Endothelial cell of umbilical vein (primary cell): ENCODE measurements at regions not wholly inside any gene's neighbourhood (a gene's known extent, or its start where the extent isn't known, plus 50 kb on each side); places are given as distances from the start of the nearest gene placed in this dataset.

Experiments used
- BruUV-seq: library from RNA; stranded (reverse); fragments of 400-500 nt; replicated peaks from 2 replicates; lab custom pipeline; 2021; lab: Mats Ljungman, UMichigan
- CTCF ChIA-PET: fragments of 300-600, 350-600 bp; sonication (Branson Sonifier 250); formaldehyde crosslinking; loops from one replicate; lab custom pipeline; 2021; ENCODE audit warnings: antibody characterized with exemption, inconsistent platforms; lab: Charles Lee
- POLR2A ChIA-PET: fragments of 300-600, 350-600 bp; sonication (Branson Sonifier 250); formaldehyde crosslinking; loops from one replicate; lab custom pipeline; 2021; ENCODE audit warnings: antibody characterized with exemption, inconsistent platforms; lab: Charles Lee
- DNase-seq: peaks from one replicate; pipeline ENCODE4 v3.0.0-alpha.2; 2011; ENCODE audit warnings: low read depth, low spot score
- FAIRE-seq: peaks from 2 replicates; lab custom pipeline; 2011; peaks lifted over from hg19 to GRCh38; lab: Jason Lieb, UNC
- H2AFZ ChIP-seq: 2 replicates; pipeline ENCODE4 v1.6.0; 2012; ENCODE audit warnings: low read depth, low read length, control low read depth, inconsistent platforms
- H3K27ac ChIP-seq: 2 replicates; pipeline ENCODE4 v1.5.1; 2011; ENCODE audit warnings: low read depth, mild to moderate bottlenecking, control low read depth, low read length, moderate library complexity; ENCODE audit not compliant: insufficient read depth
- H3K27me3 ChIP-seq, 2 experiments: 2 replicates each; pipeline versions ENCODE4 v1.6.0 to v1.6.1; 2011; ENCODE audit warnings: low read length in 2 of 2, mixed read lengths in 1 of 2; ENCODE audit not compliant: control insufficient read depth in 2 of 2, insufficient read depth in 2 of 2
- H3K36me3 ChIP-seq, 2 experiments: 2 replicates in 1 of 2; 3 replicates in 1 of 2; pipeline ENCODE4 v1.5.1; 2011; ENCODE audit warnings: low read length in 2 of 2, mild to moderate bottlenecking in 1 of 2, moderate library complexity in 1 of 2; ENCODE audit not compliant: control insufficient read depth in 2 of 2, insufficient read depth in 2 of 2; ENCODE audit errors: extremely low read depth in 1 of 2
- H3K4me1 ChIP-seq: 3 replicates; pipeline ENCODE4 v1.5.1; 2011; ENCODE audit warnings: mild to moderate bottlenecking, low read length; ENCODE audit not compliant: control insufficient read depth, insufficient read depth; ENCODE audit errors: extremely low read depth
- H3K4me2 ChIP-seq: 2 replicates; pipeline ENCODE4 v1.6.1; 2011; ENCODE audit warnings: low read length, control low read depth, mixed read lengths; ENCODE audit not compliant: insufficient read depth
- H3K4me3 ChIP-seq, 3 experiments: fragments of 200-600 bp in 1 of 3; sonication (generic), shearing (Covaris generic) in 1 of 3; replicated peaks in 1 of 3; 2 replicates each; pipeline ENCODE4 v1.5.1; 2011 to 2016; ENCODE audit warnings: control low read depth in 3 of 3, low read length in 3 of 3, mild to moderate bottlenecking in 2 of 3, inconsistent platforms in 1 of 3, low read depth in 1 of 3, moderate library complexity in 1 of 3; ENCODE audit not compliant: insufficient read depth in 1 of 3
- H3K79me2 ChIP-seq: 2 replicates; pipeline ENCODE4 v1.6.0; 2012; ENCODE audit warnings: low read length, inconsistent platforms; ENCODE audit not compliant: control insufficient read depth, insufficient read depth
- H3K9ac ChIP-seq: replicated peaks from 2 replicates; pipeline ENCODE3; 2011; ENCODE audit warnings: low read length, control low read depth; ENCODE audit not compliant: insufficient read depth; ENCODE audit errors: extremely low read depth
- H3K9me1 ChIP-seq: replicated peaks from 3 replicates; pipeline ENCODE4 v1.6.0; 2011; ENCODE audit warnings: mild to moderate bottlenecking, low read length; ENCODE audit not compliant: control insufficient read depth, insufficient read depth; ENCODE audit errors: extremely low read depth
- H3K9me3 ChIP-seq: replicated peaks from 2 replicates; pipeline ENCODE4 v1.5.1; 2012; ENCODE audit warnings: low read length, inconsistent platforms; ENCODE audit not compliant: control insufficient read depth, insufficient read depth
- H4K20me1 ChIP-seq: replicated peaks from 2 replicates; pipeline ENCODE3; 2011; ENCODE audit warnings: mild to moderate bottlenecking, low read length; ENCODE audit not compliant: control insufficient read depth, insufficient read depth; ENCODE audit errors: extremely low read depth
- EZH2 ChIP-seq: IDR thresholded peaks from 2 replicates; pipeline ENCODE4 v1.6.1; 2012; ENCODE audit warnings: borderline replicate concordance, low read depth, mild to moderate bottlenecking, moderate library complexity, low read length, inconsistent platforms; ENCODE audit not compliant: severe bottlenecking
- FOS ChIP-seq: IDR thresholded peaks from 2 replicates; pipeline ENCODE4 v1.6.1; 2011; ENCODE audit warnings: mild to moderate bottlenecking, low read length, moderate library complexity, borderline replicate concordance; ENCODE audit not compliant: insufficient read depth
- GATA2 ChIP-seq: IDR thresholded peaks from 2 replicates; pipeline ENCODE4 v1.7.0; 2011; ENCODE audit warnings: low read depth, mild to moderate bottlenecking, moderate library complexity, mixed read lengths, low read length; ENCODE audit not compliant: insufficient read length, insufficient read depth
- JUN ChIP-seq: IDR thresholded peaks from 2 replicates; pipeline ENCODE4 v1.6.1; 2011; ENCODE audit warnings: borderline replicate concordance, low read depth; ENCODE audit not compliant: insufficient read length, insufficient read depth
- MYC ChIP-seq: IDR thresholded peaks from one replicate; pipeline ENCODE4 v1.6.1; 2011; ENCODE audit warnings: mild to moderate bottlenecking, low read depth, low read length
- POLR2A ChIP-seq: IDR thresholded peaks from 2 replicates; pipeline ENCODE4 v1.6.1; 2012; ENCODE audit warnings: low read depth, mild to moderate bottlenecking, control low read depth, low read length
- POLR2AphosphoS5 ChIP-seq: IDR thresholded peaks from 2 replicates; pipeline ENCODE4 v1.6.1; 2012; ENCODE audit warnings: low read depth, mild to moderate bottlenecking, control low read depth, low read length, moderate library complexity; ENCODE audit not compliant: insufficient read depth
- dilution Hi-C: fragments of 300-500 bp; cut with MboI; formaldehyde crosslinking; loops from one replicate; pipeline ENCODE4 v1.15.0; 2019; ENCODE audit warnings: low sequenced_read_pairs; ENCODE audit not compliant: extremely low pct_ligation_motif_present
- intact Hi-C: fragments of 100-400 bp; cut with micrococcal nuclease; formaldehyde crosslinking; loops from one replicate; pipeline ENCODE4 v1.10.0; 2022
- TF ChIP-seq, protein P1 (sequence below), 2 donors: IDR thresholded peaks; 1 replicate in 1 of 2; 2 replicates in 1 of 2; pipeline ENCODE4 v1.5.1; 2011; ENCODE audit warnings: low read length in 2 of 2, mild to moderate bottlenecking in 2 of 2, moderate library complexity in 2 of 2, control low read depth in 1 of 2, inconsistent platforms in 1 of 2, low read depth in 1 of 2; ENCODE audit not compliant: insufficient read depth in 1 of 2; ENCODE audit errors: extremely low read depth in 1 of 2
- TF ChIP-seq, protein P2 (sequence below): IDR thresholded peaks from 2 replicates; pipeline ENCODE4 v1.6.1; 2011; ENCODE audit not compliant: insufficient read depth, insufficient read length

DNA sequence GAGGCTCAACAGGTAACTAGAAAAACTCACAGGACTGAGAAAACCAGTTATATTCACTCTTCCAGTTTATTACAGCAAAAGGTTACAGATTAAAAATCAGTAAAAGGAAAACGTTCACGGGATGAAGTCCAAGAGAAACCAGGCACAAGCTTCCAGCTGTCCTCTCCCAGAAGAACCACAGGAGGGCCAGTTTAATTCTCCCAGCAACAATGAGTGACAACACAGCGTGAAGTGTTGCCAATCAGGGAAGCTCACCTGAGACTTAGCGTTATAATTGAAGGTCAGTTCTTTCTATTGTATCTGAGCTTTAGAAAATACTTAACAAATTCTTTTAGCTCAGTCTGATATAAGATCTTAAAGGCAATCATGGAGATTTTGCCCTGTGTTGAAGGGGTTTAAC, 65.2 kb upstream of the TNR start:
- Histone ChIP-seq H3K9me1 (no peaks in the 10 kb centered on the region), H3K27me3 (no peaks in the 10 kb centered on the region), H3K4me1 (no peaks in the 10 kb centered on the region), H3K79me2 (no peaks in the 10 kb centered on the region), H3K36me3 (no peaks in the 10 kb centered on the region), H3K9me3 (no peaks in the 10 kb centered on the region), H3K27ac (no peak overlapping the region), H4K20me1 (no peaks in the 10 kb centered on the region), H2AFZ (no peak overlapping the region), H3K4me2 (no peak overlapping the region), H3K4me3 (no peak overlapping the region), H3K9ac (no peak overlapping the region)
- ChIA-PET POLR2A (no interaction called here), CTCF (interaction anchor here (1.1 kb wide), 1 partner anchor 63 kb away, joined by 3 read pairs; no protein-coding TSS in a partner anchor)
- dilution Hi-C loops (no loop called here), intact Hi-C loops (no loop called here)
- DNase-seq (no peak), FAIRE-seq (no peak)
- TF ChIP-seq, protein P1, sequence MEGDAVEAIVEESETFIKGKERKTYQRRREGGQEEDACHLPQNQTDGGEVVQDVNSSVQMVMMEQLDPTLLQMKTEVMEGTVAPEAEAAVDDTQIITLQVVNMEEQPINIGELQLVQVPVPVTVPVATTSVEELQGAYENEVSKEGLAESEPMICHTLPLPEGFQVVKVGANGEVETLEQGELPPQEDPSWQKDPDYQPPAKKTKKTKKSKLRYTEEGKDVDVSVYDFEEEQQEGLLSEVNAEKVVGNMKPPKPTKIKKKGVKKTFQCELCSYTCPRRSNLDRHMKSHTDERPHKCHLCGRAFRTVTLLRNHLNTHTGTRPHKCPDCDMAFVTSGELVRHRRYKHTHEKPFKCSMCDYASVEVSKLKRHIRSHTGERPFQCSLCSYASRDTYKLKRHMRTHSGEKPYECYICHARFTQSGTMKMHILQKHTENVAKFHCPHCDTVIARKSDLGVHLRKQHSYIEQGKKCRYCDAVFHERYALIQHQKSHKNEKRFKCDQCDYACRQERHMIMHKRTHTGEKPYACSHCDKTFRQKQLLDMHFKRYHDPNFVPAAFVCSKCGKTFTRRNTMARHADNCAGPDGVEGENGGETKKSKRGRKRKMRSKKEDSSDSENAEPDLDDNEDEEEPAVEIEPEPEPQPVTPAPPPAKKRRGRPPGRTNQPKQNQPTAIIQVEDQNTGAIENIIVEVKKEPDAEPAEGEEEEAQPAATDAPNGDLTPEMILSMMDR (IDR thresholded peaks at IDR 0.05; ENCODE audit: extremely low read depth in 1 of 2, insufficient read depth in 1 of 2, low read depth in 1 of 2, low read length in 2 of 2) = no peak
- TF ChIP-seq JUN = no peak
- TF ChIP-seq POLR2A = no peak
- TF ChIP-seq, protein P2, sequence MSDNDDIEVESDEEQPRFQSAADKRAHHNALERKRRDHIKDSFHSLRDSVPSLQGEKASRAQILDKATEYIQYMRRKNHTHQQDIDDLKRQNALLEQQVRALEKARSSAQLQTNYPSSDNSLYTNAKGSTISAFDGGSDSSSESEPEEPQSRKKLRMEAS = no peak
- no peak for TF ChIP-seq EZH2
- TF ChIP-seq FOS = no peak
- no peak for TF ChIP-seq POLR2AphosphoS5
- TF ChIP-seq MYC = no peak
- TF ChIP-seq GATA2 = no peak
- BruUV-seq = no TSS peak
